Left ventricle myocardium superior (tissue), 1 donor: ENCODE measurements at regions not wholly inside any gene's neighbourhood (a gene's known extent, or its start where the extent isn't known, plus 50 kb on each side); places are given as distances from the start of the nearest gene placed in this dataset.
A peak's percentile ranks its signal among the peaks of the same experiment; 100 is the strongest.
"Not testable (repeated sequence)": the region's sequence is repeated elsewhere in the genome, so short reads cannot be mapped to it uniquely, and the experiment has no call there.

ENCODE experiments used
- ATAC-seq: fragments of 200-7000 bp; cut with Tn5 transposase; one replicate; pipeline ENCODE4 v1.9.1; 2020; ENCODE audit warnings: mild to moderate bottlenecking, moderate library complexity
- DNase-seq: peaks from one replicate; pipeline ENCODE4 v3.0.0-alpha.2; 2020
- intact Hi-C: fragments of 100-400 bp; cut with micrococcal nuclease; formaldehyde crosslinking; loops from one replicate; pipeline ENCODE4 v1.11.0; 2022
- donor health status: DM: no; HTN: yes; CAD: no; lungs with severe emphysema.

DNA sequence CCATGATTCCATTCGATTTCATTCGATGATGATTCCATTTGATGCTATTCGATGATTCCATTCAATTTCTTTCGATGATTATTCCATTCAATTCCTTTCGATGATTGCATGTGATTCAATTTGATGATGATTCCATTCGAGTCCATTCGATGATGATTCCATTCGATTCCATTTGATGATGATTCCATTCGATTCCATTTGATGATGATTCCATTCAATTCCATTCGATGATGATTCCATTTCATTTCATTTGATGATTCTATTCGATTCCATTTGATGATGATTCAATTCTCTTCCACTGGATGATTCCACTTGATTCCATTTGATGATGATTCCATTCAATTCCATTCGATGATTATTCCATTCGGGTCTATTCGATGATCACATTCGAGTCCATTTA lies 1094.1 kb downstream of the RPIA start:
- intact Hi-C loops, ATAC-seq, DNase-seq: not testable (repeated sequence)

DNA sequence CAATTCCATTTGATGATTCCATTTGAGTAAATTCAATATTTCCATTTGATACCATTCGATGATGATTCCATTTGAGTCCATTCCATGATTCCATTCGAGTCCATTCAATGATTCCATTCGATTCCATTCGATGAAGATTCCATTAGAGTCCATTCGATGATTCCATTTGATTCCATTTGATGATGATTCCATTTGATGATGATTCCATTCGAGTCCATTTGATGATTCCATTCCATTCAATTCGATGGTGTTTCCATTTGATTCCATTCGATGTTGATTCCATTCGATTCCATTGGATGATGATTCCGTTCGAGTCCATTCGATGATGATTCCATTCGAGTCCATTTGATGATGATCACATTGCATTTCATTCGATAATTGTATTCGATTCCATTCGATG lies 1095.2 kb downstream of the RPIA start:
- intact Hi-C loops, ATAC-seq, DNase-seq: not testable (repeated sequence)

DNA sequence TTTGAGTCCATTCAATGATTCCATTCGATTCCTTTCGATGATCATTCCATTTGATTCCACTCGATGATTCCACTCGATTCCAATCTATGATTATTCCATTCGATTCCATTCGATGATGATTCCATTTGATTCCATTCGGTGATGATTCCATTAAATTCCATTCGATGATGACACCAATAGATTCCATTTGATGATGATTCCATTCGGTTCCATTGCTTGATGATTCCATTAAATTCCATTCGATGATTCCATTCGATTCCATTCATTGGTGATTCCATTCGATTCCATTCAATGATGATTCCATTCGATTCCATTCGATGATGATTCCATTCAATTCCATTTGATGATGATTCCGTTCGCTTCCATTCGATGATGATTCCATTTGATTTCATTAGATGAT lies 1104.1 kb downstream of the RPIA start:
- intact Hi-C loops, DNase-seq, ATAC-seq: not testable (repeated sequence)

DNA sequence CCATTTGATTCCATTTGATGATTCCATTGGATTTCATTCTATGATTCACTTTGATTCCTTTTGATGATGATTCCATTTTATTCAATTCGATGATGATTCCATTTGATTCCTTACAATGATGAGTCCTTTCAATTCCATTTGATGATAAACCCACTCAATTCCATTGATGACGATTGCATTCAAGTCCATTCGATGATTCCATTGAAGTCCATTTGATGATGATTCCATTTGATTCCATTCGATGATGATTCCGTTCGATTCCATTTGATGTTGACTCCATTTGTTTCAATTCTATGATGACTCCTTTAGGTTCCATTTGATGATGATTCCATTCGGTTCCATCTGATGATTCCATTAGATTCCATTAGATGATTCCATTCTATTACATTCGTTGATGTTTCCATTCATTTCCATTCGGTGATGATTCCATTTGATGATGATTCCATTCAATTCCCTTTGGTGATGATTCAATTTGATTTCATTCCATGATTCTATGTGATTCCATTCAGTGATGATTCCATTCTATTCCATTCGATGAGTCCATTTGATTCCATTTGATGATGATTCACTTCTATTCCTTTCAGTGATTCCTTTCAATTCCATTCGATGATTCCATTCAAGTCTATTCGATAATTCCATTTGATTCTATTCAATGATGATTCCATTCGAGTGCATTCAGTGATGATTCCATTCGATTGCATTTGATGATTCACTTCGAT lies 1106.0 kb downstream of the RPIA start:
- intact Hi-C loops = no loop called here
- ATAC-seq = no peak

DNA sequence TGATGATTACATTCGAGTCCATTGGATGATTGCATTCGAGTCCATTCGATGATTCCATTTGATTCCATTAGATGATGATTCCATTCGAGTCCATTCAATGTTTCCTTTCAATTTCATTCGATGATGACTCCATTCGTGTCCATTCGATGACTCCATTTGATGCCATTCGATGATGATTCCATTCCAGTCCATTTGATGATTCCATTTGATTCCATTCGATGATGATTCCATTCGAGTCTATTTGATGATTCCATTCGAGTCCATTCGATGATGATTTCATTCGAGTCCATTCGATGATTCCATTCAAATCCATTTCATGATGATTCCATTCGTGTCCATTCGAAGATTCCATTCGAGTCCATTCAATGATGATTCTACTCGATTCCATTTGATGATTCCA lies 1109.7 kb downstream of the RPIA start:
- not testable (repeated sequence) for ATAC-seq

More for the DNA sequence above, 1106.0 kb downstream of the RPIA start:
- no peak for DNase-seq

DNA sequence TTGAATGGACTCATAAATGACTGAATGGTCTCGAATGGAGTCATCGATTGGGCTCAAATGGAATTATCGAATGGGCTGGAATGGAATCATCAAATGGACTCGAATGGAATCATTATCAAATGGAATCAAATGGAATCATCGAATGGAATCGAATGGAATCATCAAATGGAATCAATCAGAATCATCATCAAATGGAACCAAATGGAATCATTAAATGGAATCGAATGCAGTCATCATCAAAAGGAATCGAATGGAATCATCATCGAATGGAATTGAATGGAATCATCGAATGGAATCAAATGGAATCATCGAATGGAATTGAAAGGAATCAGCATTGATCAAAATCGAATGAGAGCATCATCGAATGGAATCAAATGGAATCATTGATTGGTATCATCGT lies 1114.9 kb downstream of the RPIA start:
- intact Hi-C loops, DNase-seq, ATAC-seq: not testable (repeated sequence)

More for the DNA sequence above, 1109.7 kb downstream of the RPIA start:
- DNase-seq, intact Hi-C loops: not testable (repeated sequence)

DNA sequence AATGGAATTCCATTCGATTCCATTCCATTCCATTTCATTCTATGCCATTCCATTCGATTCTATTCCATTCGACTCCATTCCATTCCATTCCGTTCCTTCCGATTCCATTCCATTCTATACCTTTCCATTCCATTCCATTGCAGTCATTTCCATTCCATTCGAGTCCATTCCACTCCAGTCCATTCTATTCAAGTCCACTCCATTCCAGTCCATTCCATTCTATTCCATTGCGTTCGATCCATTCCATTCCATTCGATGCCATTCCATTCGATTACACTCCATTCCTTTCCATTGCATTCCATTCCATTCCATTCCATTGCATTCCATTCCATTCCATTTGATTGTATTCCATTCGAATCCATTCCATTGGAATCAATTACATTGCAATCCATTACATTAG lies 1119.8 kb downstream of the RPIA start:
- no peak for ATAC-seq
- intact Hi-C loops = no loop called here

DNA sequence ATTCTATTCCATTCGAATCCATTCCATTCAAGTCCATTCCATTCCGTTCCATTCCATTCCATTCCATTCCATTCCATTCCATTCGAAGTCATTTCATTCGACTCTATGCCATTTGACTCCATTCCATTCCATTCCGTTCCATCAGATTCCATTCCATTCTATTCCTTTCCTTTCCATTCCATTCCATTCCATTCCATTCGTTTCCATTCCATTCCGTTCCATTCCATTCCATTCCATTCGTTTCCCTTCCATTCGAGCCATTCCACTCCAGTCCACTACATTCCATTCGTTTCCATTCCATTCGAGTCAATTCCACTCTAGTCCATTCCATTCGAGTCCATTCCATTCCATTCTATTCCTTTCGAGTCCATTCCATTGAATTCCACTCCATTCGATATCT lies 1120.4 kb downstream of the RPIA start:
- ATAC-seq, DNase-seq, intact Hi-C loops: not testable (repeated sequence)

More for the DNA sequence above, 1119.8 kb downstream of the RPIA start:
- no peak for DNase-seq

DNA sequence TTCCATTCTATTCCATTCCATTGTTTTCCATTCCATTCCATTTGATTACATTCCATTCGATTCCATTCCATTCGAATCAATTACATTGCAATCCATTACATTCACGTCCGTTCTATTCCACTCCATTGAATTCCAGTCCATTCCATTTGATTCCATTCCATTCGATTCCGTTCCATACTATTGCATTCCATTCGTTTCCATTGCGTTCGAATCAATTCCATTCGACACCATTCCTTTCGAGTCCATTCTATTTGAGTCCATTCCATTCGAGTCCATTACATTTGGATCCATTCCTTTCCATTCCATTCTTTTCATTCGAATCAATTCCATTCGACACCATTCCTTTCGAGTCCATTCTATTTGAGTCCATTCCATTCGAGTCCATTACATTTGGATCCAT lies 1122.9 kb downstream of the RPIA start:
- DNase-seq, ATAC-seq, intact Hi-C loops: not testable (repeated sequence)

DNA sequence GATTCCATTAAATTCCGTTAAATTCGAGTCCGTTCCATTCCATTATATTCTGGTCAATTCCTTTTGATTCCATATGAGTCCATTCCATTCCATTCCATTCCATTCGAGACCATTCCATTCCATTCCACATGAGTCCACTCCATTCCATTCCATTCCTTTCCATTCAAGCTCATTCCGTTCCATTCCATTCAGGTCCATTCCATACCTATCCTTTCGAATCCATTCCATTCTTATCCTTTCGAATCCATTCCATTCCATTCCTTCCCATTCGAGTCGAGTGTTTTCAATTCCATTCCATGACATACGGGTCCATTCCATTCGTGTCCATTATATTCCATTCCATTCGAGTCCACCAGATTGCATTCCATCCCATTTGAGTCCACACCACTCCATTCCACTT lies 1127.4 kb downstream of the RPIA start:
- no peak for DNase-seq
- no peak for ATAC-seq
- intact Hi-C loops = loop anchor here (5.0 kb wide), 1 partner anchor 42 kb away; no protein-coding TSS in a partner anchor

DNA sequence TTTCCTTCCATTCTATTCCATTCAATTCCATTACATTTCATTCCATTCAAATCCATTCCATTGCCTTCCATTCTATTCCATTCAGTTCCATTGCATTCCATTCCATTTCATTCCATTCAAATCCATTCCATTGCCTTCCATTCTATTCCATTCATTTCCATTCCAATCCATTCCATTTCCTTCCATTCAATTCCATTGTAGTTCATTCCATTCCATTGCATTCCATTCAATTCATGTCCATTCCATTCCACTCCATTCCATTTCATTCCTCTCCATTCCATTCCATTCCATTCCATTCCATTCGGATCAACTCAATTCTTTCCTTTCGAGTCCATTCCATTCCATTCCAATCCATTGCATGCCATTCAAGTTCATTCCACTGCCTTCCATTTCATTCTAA lies 1128.3 kb downstream of the RPIA start:
- intact Hi-C loops = loop anchor here (5.0 kb wide), 1 partner anchor 43 kb away; no protein-coding TSS in a partner anchor
- DNase-seq (no peak), ATAC-seq (no peak)

DNA sequence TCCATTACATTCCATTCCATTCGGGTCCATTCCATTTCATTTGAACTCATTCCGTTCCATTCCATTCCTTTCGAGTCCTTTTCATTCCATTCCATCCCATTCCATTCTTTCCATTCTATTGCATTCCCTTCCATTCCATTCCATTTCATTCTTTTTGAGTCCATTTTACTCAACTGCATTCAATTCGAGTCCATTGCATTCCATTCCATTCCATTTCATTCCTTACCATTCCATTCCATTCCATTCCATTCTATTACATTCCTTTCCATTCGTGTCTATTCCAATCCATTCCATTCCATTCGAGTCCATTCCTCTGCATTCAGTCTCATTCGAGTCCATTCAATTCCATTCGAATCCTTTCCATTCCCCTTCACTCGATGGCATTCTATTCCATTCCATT lies 1128.8 kb downstream of the RPIA start:
- DNase-seq = no peak
- no peak for ATAC-seq
- intact Hi-C loops = no loop called here

DNA sequence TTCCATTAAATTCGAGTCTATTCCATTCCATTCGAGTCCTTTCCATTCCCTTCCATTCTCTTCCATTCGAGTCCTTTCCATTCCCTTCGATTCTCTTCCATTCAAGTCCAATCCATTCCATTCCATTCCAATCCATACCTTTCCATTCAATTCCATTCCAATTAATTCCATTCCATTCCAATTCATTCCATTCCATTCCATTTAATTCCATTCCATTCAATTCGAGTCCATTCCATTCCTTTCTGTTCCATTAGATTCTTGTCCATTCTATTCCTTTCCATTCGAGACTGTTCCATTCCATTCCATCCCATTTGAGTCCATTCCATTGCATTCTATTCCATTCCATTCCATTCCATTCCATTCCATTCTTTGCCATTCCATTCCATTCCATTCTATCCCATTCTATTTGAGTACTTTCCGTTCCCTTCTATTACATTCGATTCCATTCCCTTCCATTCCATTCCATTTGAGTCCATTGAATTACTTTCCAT lies 1130.0 kb downstream of the RPIA start:
- intact Hi-C loops = no loop called here
- no peak for ATAC-seq

DNA sequence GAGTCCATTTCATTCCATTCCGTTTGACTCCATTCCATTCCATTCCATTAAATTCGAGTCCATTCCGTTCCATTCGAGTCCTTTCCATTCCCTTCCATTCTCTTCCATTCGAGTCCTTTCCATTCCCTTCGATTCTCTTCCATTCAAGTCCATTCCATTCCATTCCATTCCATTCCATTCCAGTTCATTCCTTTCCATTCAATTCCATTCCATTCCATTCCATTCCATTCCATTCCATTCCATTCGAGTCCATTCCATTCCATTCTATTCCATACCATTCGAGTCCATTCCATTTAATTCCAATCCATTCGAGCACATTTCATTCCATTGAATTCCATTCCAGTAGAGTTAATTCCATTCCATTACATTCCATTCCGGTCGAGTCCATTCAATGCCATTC lies 1130.9 kb downstream of the RPIA start:
- intact Hi-C loops, ATAC-seq, DNase-seq: not testable (repeated sequence)

More for the DNA sequence above, 1130.0 kb downstream of the RPIA start:
- DNase-seq = no peak

DNA sequence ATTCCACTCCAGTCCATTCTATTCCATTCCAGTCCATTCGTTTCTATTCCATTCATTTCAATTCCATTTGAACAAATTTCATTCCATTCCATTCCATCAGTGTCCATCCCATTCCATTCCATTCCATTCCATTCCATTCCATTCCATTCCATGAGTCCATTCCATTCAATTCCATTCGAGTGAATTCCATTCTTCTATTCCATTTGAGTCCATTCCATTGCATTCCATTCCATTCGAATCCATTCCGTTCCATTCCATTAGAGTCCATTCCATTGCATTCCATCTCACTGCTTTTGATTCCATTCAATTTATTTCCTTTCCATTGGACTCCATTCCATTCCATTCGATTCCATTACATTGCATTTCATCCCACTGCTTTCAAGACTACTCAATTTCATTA lies 1132.1 kb downstream of the RPIA start:
- intact Hi-C loops = no loop called here
- ATAC-seq (no peak), DNase-seq (no peak)

DNA sequence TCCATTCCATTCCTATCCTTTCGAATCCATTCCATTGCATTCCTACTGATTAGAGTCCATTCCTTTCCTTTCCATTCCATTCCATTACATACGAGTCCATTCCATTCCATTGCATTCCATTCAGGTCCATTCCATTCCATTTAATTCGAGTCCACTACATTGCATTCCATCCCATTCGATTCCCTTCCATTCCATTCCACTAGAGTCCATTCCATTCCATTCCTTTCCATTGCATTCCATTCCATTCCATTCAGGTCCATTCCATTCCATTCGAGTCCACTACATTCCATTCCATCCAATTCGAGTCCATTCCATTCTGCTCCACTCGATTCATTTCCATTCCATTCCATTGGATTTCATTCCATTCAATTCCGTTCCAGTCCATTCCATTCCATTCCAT lies 1133.6 kb downstream of the RPIA start:
- DNase-seq (no peak), ATAC-seq (no peak)
- intact Hi-C loops = no loop called here

DNA sequence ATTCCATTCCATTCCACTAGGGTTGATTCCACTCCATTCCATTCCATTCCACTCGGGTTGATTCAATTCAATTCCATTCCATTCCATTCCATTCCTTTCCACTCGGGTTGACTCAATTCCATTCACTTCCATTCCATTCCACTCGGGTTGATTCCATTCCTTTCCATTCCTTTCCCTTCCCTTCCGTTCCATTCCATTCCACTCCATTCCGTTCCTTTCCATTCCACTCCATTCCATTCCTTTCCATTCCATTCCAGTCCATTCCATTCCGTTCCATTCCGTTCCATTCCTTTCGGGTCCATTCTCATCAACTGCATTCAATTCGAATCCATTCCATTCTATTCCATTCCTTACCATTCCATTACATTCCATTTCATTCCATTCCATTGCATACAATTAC lies 1135.3 kb downstream of the RPIA start:
- intact Hi-C loops, DNase-seq: not testable (repeated sequence)

DNA sequence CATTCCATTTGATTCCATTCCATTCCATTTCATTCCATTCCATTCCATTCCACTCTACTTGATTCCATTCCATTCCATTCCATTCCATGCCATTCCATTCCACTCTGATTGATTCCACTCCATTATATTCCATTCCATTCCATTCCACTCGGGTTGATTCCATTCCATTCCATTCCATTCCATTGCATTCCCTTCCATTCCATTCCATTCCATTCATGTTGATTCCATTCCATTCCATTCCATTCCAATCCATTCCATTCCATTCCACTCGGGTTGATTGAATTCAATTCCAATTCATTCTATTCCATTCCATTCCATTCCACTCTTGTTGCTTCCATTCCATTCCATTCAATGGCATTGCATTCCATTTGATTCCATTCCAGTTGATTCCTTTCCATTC lies 1136.4 kb downstream of the RPIA start:
- DNase-seq, intact Hi-C loops: not testable (repeated sequence)
- peak; percentile 22 for ATAC-seq

More for the DNA sequence above, 1135.3 kb downstream of the RPIA start:
- ATAC-seq = not testable (repeated sequence)

DNA sequence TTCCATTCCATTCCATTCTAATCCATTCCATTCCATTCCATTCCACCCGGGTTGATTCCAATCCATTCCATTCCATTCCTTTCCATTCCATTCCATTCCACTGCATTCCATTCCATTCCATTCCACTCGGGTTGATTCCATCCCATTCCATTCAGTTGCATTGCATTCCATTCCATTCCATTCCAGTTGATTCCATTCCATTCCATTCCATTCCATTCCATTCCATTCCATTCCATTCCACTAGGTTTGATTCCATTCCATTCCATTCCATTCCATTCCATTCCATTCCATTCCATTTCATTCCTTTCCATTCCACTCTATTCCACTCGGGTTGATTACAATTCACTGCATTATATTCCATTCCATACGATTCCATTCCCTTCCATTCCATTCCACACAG lies 1136.9 kb downstream of the RPIA start:
- DNase-seq, ATAC-seq, intact Hi-C loops: not testable (repeated sequence)

DNA sequence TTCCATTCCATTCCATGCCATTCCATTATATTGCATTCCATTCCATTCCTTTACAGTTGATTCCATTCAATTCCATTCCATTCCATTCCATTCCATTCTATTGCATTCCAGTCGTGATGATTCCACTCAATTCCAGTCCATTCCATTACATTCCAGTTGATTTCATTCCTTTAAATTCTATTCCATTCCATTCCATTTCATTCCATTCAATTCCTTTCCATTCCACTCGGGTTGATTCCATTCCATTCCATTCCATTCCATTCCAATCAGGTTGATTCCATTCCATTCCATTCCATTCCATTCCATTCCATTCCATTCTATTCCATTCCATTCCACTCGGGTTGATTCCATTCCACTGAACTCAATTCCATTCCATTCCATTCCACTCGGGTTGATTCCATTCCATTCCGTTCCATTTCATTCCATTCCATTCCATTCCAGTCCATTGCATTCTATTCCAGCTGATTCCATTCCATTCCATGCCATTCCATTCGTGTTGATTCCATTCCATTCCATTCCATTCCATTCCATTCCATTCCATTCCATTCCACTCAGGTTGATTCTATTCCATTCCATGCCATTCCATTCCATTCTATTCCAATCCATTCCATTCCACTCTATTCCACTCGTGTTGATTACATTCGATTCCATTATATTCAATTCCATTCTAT lies 1137.6 kb downstream of the RPIA start:
- intact Hi-C loops, DNase-seq: not testable (repeated sequence)
- peak; percentile 56 for ATAC-seq
